AG04450 (cell line): ENCODE measurements at regions not wholly inside any gene's neighbourhood (a gene's known extent, or its start where the extent isn't known, plus 50 kb on each side); places are given as distances from the start of the nearest gene placed in this dataset.
A peak's percentile ranks its signal among the peaks of the same experiment; 100 is the strongest.

ENCODE experiments used
- CTCF ChIA-PET: fragments of 300-600, 350-600 bp; formaldehyde crosslinking; extraction: SDS; loops from one replicate; lab custom pipeline; 2022; ENCODE audit warnings: antibody characterized with exemption, inconsistent platforms; lab: Charles Lee
- POLR2A ChIA-PET: fragments of 350-600 bp; formaldehyde crosslinking; extraction: SDS; loops from one replicate; lab custom pipeline; 2021; ENCODE audit warnings: antibody characterized with exemption, inconsistent platforms; lab: Yijun Ruan, JAX
- DNase-seq: peaks from one replicate; pipeline ENCODE4 v3.0.0-alpha.2; 2011; ENCODE audit warnings: low read depth, low spot score
- H3K27ac ChIP-seq: one replicate; pipeline ENCODE4 v1.5.1; 2012; ENCODE audit warnings: low read depth, low read length, control low read depth
- H3K27me3 ChIP-seq: one replicate; pipeline ENCODE4 v1.6.0; 2012; ENCODE audit warnings: low read length; ENCODE audit not compliant: control insufficient read depth, insufficient read depth
- H3K4me3 ChIP-seq: 2 replicates; pipeline ENCODE4 v1.5.1; 2011; ENCODE audit warnings: mild to moderate bottlenecking, low read depth, low read length, control low read depth
- H3K9me3 ChIP-seq: 2 replicates; pipeline ENCODE4 v1.5.1; 2012; ENCODE audit warnings: low read length; ENCODE audit not compliant: control insufficient read depth, insufficient read depth
- CTCF ChIP-seq: IDR thresholded peaks from 2 replicates; pipeline ENCODE4 v1.5.1; 2011; ENCODE audit warnings: low read depth, low read length, control low read depth, inconsistent platforms

GRCh38 chr22:48175721-48176120 is 1413.3 kb downstream of the TBC1D22A start:
- ChIA-PET CTCF (no interaction called here), POLR2A (no interaction called here)
- DNase-seq, result no peak
- H3K9me3 ChIP-seq, result peaks cover 74% of the 10 kb centered on the region
- no peak overlapping the region for H3K27ac ChIP-seq
- TF ChIP-seq CTCF, result no peak
- no peak overlapping the region for H3K4me3 ChIP-seq
- H3K27me3 ChIP-seq, result no peaks in the 10 kb centered on the region

DNA sequence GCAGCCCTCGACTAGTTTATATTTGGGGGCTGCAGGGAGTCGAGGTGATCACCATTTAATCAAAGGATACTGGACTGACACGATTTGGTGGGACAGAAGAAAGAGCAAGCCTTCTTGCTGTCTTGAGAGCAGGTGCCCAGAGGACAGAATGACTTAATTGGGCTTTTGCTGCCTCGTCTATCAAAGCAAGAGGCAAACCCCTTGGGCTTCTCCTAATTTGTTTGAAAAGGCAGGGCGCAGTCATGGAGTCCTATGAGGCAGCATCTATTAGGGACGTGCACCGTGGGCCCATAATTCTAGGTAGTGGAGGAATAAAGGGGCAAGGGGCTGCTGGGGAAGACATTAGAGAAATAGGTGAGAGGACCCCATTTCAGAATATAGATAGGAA is 1411.3 kb downstream of the TBC1D22A start:
- ChIA-PET POLR2A (no interaction called here), CTCF (no interaction called here)
- Histone ChIP-seq H3K27ac (no peak overlapping the region), H3K9me3 (peaks cover 68% of the 10 kb centered on the region), H3K27me3 (no peaks in the 10 kb centered on the region), H3K4me3 (no peak overlapping the region)
- no peak for TF ChIP-seq CTCF
- DNase-seq, result no peak

- Histone ChIP-seq H3K4me3 (no peak overlapping the region), H3K27ac (no peak overlapping the region), H3K9me3 (peaks cover 67% of the 10 kb centered on the region), H3K27me3 (no peaks in the 10 kb centered on the region)
- no peak for DNase-seq
- POLR2A ChIA-PET, result no interaction called here
- CTCF ChIA-PET, result no interaction called here
- no peak for TF ChIP-seq CTCF
Observed at GRCh38 chr22:48173061-48173772, 1410.8 kb downstream of the TBC1D22A start.

DNA sequence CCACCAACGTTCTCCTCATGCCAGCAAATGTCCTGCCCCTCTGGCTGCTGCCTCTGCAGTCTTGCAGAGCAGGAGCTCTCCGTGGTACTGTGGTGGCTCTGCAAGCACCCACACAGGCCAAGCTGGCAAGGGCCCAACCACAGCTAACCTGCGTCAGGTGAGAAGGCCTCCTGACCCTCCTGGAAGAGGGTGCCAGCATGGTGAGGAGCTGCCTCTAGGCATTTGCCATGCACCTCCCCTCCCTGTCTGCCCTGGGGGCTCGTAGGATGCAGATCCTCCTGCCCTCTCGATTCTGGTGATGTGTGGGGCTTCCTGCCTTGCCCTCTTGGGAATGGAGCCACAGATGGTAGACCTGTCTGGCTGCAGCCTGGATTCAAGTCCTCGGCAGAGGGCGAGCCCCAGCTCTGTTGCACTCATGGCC is 1408.8 kb downstream of the TBC1D22A start:
- peaks cover 73% of the 10 kb centered on the region for H3K9me3 ChIP-seq
- no peak for TF ChIP-seq CTCF
- ChIA-PET POLR2A (no interaction called here), CTCF (no interaction called here)
- H3K4me3 ChIP-seq, result no peak overlapping the region
- H3K27ac ChIP-seq, result no peak overlapping the region
- no peak for DNase-seq
- H3K27me3 ChIP-seq, result no peaks in the 10 kb centered on the region

- ChIA-PET POLR2A (no interaction called here), CTCF (no interaction called here)
- Histone ChIP-seq H3K27me3 (no peaks in the 10 kb centered on the region), H3K9me3 (peaks cover 65% of the 10 kb centered on the region), H3K27ac (peak overlapping the region; percentile 11), H3K4me3 (no peak overlapping the region)
- TF ChIP-seq CTCF, result no peak
- no peak for DNase-seq
Observed at GRCh38 chr22:48169227-48169626, 1406.8 kb downstream of the TBC1D22A start.
